NCI-H1417 treated with DMSO at 0.1 percent for 48 hours (cell line): ENCODE measurements at regions not wholly inside any gene's neighbourhood (a gene's known extent, or its start where the extent isn't known, plus 50 kb on each side); places are given as distances from the start of the nearest gene placed in this dataset.
"Not testable (repeated sequence)": the region's sequence is repeated elsewhere in the genome, so short reads cannot be mapped to it uniquely, and the experiment has no call there.

ENCODE experiments used
- DNase-seq: peaks from one replicate; lab custom pipeline; 2025; lab: John Stamatoyannopoulos, UW

DNA sequence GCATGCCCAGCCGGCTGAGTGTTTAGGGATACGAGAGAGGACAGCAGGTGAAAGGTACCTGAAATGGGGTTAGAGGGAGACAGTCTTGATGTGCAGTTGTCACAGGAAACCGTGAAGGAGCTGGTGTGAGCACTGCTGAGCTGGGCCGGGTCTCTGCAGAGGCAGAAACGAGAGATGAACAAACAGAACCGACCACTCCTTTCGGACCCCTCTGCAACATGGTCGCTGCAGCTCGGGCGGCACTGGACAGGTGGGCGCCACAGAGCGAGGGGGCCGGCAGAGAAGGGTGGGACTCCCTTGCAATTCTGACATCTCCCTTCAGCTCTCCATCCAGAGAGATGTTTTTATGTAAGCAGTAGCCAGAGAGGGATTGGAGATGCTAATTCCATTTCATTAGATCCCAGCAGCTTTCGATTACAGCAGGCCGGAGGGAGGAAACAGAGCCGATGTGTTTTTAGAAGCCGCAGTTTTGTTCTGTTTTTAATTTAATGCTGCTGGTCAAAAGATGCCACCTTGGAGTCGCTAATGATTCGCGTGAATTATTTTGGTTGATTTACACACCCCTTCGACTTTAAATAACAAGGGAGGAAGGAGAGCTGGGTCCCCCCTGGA is 86.3 kb upstream of the RPL38 start:
- no peak for DNase-seq

GRCh38 chr17:74117999-74118421 is 85.5 kb upstream of the RPL38 start:
- DNase-seq = no peak

- no peak for DNase-seq
These were observed 85.0 kb upstream of the RPL38 start for GRCh38 chr17:74118504-74118903.

- DNase-seq = no peak
These were observed 84.4 kb upstream of the RPL38 start for GRCh38 chr17:74119049-74119580.

DNA sequence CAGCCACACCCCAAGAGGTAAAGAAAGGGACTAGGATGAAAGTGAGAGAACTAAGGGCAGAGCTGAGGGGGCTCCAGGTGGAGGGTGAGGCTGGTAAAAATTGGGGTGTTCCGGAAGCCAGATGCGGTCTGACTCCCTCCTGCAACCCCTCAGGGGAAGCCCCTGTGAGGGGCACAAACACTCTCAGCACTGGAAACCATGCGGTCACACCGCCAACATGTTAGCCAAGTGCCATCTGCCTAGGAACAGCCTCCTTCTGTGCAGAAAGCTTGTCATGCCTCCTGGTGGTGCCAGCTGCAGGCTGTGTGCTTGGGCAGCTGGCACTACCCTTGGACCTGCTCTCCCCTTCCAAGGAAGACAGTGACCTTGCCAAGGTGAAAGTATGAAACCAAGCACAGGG is 83.5 kb upstream of the RPL38 start:
- no peak for DNase-seq

GRCh38 chr17:74123350-74123749 is 80.1 kb upstream of the RPL38 start:
- DNase-seq = no peak

- DNase-seq = no peak
These were observed 79.5 kb upstream of the RPL38 start for GRCh38 chr17:74123866-74124444.

- no peak for DNase-seq
These were observed 78.3 kb upstream of the RPL38 start for GRCh38 chr17:74125156-74125555.

- no peak for DNase-seq
These were observed 77.1 kb upstream of the RPL38 start for GRCh38 chr17:74126179-74126900.

GRCh38 chr17:74126959-74127358 is 76.5 kb upstream of the RPL38 start:
- DNase-seq = no peak

- no peak for DNase-seq
These were observed 74.8 kb upstream of the RPL38 start for GRCh38 chr17:74128456-74129211.

- not testable (repeated sequence) for DNase-seq
These were observed 73.7 kb upstream of the RPL38 start for GRCh38 chr17:74129800-74130199.

DNA sequence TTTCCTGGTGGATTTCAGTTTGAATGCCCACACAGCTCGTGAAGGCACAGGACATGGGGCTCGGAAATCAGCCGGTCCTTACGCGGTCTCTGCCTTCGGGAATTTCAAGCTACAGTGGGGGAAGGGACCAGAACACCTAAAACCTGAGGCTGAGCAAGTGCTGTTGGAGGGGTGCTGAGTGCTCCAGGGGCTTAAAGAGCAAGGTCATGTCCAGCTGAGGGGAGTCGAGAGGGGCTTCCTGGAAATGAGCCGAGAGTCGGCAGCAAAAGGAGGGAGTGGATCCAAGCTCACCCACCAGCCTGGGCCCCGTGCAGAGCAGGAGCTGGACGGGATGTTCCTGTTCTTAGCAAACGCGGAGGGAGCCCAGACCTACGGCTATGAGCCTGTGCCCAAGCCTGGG is 73.2 kb upstream of the RPL38 start:
- DNase-seq = no peak

GRCh38 chr17:74130841-74131240 is 72.6 kb upstream of the RPL38 start:
- no peak for DNase-seq

DNA sequence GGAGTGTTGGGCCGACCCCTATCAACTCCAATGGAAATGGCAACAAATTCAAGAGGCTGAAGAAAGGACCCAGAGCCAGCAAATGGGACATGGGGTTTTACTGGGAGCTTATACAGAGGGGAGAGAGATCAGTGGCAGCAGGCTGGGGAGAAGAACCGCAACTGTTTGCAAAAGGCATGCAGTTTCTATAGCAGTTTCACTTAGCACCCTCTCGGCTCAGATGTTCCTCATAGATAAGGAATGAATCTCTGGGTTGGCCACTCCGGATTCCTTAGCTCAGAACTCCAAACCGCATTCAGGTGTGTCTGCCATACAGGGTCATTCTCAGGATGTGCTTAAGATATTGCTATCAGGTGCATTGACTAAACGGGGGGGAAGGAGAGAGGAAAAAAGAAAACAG is 71.1 kb upstream of the RPL38 start:
- DNase-seq = no peak

DNA sequence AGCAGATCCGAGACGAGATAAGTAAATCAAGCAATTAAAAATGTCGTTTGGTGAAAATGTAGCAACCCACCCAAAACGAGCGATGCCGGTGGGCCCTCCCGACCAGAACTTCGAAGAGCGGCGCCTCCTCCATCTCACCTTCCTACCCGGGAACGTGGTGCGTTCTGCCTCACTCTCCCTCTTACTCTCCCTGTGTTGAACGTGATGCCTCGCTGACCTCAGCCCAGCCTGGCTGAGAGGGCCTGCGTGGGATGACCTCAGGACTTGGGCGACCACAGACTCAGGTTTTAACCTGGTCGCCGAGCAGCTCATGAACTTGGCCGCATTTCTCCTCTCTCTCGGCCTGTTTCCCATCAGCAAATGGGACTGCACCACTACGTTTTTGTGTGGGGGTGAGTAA is 69.7 kb upstream of the RPL38 start:
- no peak for DNase-seq

DNA sequence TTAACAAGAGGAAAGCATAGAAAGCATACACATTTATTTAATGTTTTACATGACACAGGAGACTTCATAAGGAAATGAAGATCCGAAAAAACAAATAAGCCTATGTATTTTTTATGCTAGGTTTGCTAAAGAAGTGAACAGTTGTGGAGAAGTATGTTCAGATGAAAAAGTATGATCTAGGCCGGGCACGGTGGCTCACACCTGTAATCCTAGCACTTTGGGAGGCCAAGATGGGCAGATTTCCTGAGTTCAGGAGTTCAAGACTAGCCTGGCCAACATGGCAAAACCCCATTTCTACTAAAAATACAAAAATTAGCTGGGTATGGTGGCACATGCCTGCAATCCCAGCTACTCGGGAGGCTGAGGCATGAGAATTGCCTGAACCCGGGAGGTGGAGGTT is 69.2 kb upstream of the RPL38 start:
- not testable (repeated sequence) for DNase-seq

GRCh38 chr17:74134991-74135390 is 68.5 kb upstream of the RPL38 start:
- no peak for DNase-seq

DNA sequence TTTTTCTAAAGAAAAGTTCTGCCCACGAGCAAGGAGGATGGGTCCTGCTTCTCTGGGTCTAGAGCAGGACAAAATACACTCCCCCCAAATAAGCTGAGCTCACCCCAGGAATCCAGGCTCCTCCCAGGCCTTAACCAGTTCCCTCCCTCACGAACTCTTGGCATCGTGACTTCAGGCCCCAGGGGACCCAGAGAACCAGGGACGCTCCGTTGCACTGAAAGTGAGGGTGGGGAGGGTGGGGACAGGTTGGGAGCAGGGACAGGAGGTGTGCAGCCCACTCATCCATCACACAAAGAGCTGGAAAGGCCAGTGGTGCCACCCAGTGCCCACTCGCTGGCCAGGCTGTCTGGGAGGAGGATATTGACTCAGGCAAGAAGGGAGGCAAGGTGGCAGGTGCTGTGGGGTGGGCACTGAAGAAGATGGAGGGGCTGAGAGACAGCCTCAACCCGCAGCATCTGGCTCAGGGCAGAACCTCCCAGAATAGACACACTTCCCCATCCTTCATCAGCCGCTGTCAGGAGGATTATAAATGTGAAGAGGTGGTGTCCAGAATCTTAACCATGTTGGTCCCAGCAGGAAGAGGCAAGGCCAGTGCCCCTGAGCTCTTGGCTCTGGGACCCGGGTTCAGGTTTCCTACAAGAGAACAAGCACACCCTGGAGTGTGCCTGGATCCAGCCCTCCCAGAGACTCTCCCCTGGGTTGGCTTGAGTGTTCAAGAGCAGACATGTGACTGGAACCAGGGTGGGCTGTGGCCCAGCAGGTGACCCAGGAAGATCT is 67.9 kb upstream of the RPL38 start:
- DNase-seq = no peak

DNA sequence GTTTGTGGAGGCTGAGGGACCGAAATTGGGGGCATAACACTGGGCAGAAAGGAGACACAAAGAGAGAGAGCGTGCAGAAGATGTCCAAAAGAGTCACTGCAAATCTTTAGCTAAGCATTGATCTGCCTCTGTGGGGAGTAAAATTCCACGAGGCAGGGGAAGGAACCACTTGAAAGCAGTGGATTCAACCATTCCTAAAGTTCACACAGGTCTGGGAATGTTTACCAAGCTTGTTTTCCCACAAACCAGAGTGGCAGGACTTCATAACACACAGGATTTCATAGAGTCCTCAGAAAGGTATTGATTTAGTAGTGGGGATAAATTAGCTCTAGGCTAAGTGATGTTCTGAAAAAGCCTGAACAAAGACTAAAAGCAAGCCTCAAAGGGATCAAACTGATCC is 66.1 kb upstream of the RPL38 start:
- DNase-seq = no peak

GRCh38 chr17:74139120-74139519 is 64.4 kb upstream of the RPL38 start:
- no peak for DNase-seq

GRCh38 chr17:74140282-74140681 is 63.2 kb upstream of the RPL38 start:
- no peak for DNase-seq
